GM12865 (cell line): ENCODE measurements at regions not wholly inside any gene's neighbourhood (a gene's known extent, or its start where the extent isn't known, plus 50 kb on each side); places are given as distances from the start of the nearest gene placed in this dataset.

Source experiments
- DNase-seq: peaks from one replicate; pipeline ENCODE4 v3.0.0; 2010; ENCODE audit warnings: low read depth
- H3K4me3 ChIP-seq: 2 replicates; pipeline ENCODE4 v1.5.1; 2011; ENCODE audit warnings: mild to moderate bottlenecking, low read depth, low read length, control low read depth
- TF ChIP-seq, protein P1 (sequence below): IDR thresholded peaks from 2 replicates; pipeline ENCODE4 v1.5.1; 2011; ENCODE audit warnings: low read length, control low read depth, low read depth, inconsistent platforms; ENCODE audit not compliant: insufficient read depth; ENCODE audit errors: missing control alignments

DNA sequence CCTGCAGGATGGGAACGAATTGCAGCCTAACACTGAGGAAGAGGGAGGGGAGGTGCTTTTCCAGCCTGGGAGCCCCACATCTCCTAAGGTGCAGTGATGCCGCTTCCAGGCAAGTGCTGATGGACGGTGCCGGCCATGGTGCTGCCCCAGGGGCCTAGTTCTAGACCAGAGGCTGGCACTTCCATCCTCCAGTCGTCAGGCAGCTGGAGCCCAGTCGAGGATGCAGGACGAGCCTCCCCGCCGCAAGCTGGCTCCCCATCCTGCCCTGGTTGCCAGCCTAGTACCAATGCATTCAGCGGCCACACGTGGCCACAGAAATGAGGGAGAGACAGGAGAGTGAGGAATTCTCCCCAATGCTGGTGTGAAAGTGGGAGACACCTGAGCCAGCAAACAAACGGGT lies 413.5 kb downstream of the ZNF516 start:
- H3K4me3 ChIP-seq, result no peak overlapping the region
- TF ChIP-seq, protein P1, sequence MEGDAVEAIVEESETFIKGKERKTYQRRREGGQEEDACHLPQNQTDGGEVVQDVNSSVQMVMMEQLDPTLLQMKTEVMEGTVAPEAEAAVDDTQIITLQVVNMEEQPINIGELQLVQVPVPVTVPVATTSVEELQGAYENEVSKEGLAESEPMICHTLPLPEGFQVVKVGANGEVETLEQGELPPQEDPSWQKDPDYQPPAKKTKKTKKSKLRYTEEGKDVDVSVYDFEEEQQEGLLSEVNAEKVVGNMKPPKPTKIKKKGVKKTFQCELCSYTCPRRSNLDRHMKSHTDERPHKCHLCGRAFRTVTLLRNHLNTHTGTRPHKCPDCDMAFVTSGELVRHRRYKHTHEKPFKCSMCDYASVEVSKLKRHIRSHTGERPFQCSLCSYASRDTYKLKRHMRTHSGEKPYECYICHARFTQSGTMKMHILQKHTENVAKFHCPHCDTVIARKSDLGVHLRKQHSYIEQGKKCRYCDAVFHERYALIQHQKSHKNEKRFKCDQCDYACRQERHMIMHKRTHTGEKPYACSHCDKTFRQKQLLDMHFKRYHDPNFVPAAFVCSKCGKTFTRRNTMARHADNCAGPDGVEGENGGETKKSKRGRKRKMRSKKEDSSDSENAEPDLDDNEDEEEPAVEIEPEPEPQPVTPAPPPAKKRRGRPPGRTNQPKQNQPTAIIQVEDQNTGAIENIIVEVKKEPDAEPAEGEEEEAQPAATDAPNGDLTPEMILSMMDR, result no peak
- DNase-seq, result no peak

- DNase-seq, result no peak
- no peak overlapping the region for H3K4me3 ChIP-seq
- TF ChIP-seq, protein P1, result no peak
These were observed 414.6 kb downstream of the ZNF516 start for GRCh38 chr18:76080430-76080829.

DNA sequence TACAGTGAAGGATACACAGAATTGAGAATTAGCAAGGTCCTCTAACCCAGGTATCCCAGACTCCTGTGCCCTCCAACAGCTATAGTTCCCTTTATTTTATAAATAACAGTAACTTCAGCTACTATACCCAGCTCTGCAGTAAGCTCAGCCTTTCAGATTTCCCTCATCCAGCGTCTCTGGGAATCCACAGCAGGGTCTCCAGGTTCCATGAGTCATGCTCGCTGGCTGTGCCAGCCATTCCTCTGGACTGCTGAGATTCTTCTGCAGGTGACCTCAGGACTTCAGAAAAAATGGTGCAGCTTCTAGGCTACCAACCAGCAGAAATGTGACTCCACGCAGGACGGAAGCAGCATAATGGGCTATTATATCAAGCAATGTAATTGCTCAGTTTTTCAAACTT lies 419.3 kb downstream of the ZNF516 start:
- TF ChIP-seq, protein P1, result no peak
- DNase-seq, result no peak
- H3K4me3 ChIP-seq, result no peak overlapping the region

GRCh38 chr18:76064998-76065397 lies 430.0 kb downstream of the ZNF516 start:
- H3K4me3 ChIP-seq, result no peak overlapping the region
- TF ChIP-seq, protein P1, result no peak
- DNase-seq, result no peak

- H3K4me3 ChIP-seq, result no peak overlapping the region
- no peak for DNase-seq
- TF ChIP-seq, protein P1, result no peak
These were observed 436.9 kb downstream of the ZNF516 start for GRCh38 chr18:76058146-76058545.

GRCh38 chr18:76057386-76057785 lies 437.7 kb downstream of the ZNF516 start:
- TF ChIP-seq, protein P1, result no peak
- DNase-seq, result no peak
- no peak overlapping the region for H3K4me3 ChIP-seq

GRCh38 chr18:76056471-76057110 lies 438.5 kb downstream of the ZNF516 start:
- H3K4me3 ChIP-seq, result no peak overlapping the region
- DNase-seq, result no peak
- TF ChIP-seq, protein P1, result no peak
